Caco-2 (cell line): ENCODE measurements at regions not wholly inside any gene's neighbourhood (a gene's known extent, or its start where the extent isn't known, plus 50 kb on each side); places are given as distances from the start of the nearest gene placed in this dataset.
"Not testable (repeated sequence)": the region's sequence is repeated elsewhere in the genome, so short reads cannot be mapped to it uniquely, and the experiment has no call there.

Experiments
- BruUV-seq: library from RNA; stranded (reverse); fragments of 400-500 nt; replicated peaks from 2 replicates; lab custom pipeline; 2021; lab: Mats Ljungman, UMichigan
- CTCF ChIA-PET: fragments of 300-600 bp; sonication (Branson Sonifier 250); formaldehyde crosslinking; loops from one replicate; lab custom pipeline; 2022; ENCODE audit warnings: antibody characterized with exemption; lab: Charles Lee
- POLR2A ChIA-PET: fragments of 300-600 bp; sonication (Branson Sonifier 250); formaldehyde crosslinking; loops from one replicate; lab custom pipeline; 2022; ENCODE audit warnings: antibody characterized with exemption; lab: Charles Lee
- DNase-seq, 2 experiments: peaks; one replicate each; pipeline versions ENCODE4 v3.0.0 to v3.0.0-alpha.2; 2020 to 2022
- H3K27me3 ChIP-seq: replicated peaks from 2 replicates; pipeline ENCODE4 v1.6.0; 2011; ENCODE audit warnings: low read length; ENCODE audit not compliant: control insufficient read depth, insufficient read depth
- H3K36me3 ChIP-seq: 2 replicates; pipeline ENCODE4 v1.5.1; 2011; ENCODE audit warnings: low read length; ENCODE audit not compliant: control insufficient read depth, insufficient read depth
- H3K4me1 ChIP-seq: fragments of 250-450 bp; sonication (Bioruptor Pico); 2 replicates; pipeline ENCODE4 v1.5.1; 2020; ENCODE audit warnings: mild to moderate bottlenecking
- H3K4me3 ChIP-seq: 2 replicates; pipeline ENCODE4 v1.5.1; 2011; ENCODE audit warnings: low read depth, mild to moderate bottlenecking, control low read depth, low read length
- H3K9me3 ChIP-seq: fragments of 250-450 bp; sonication (Bioruptor Pico); 2 replicates; pipeline ENCODE4 v1.5.1; 2020; ENCODE audit warnings: mild to moderate bottlenecking, moderate library complexity
- H3K27ac Mint-ChIP-seq: one replicate; pipeline ENCODE4 v1.8.0; 2022; ENCODE audit warnings: mixed read lengths; ENCODE audit not compliant: unreplicated experiment
- H3K27me3 Mint-ChIP-seq: one replicate; pipeline ENCODE4 v1.8.0; 2022; ENCODE audit warnings: mixed read lengths; ENCODE audit not compliant: insufficient read depth, unreplicated experiment
- H3K36me3 Mint-ChIP-seq: one replicate; pipeline ENCODE4 v1.8.0; 2022; ENCODE audit warnings: mild to moderate bottlenecking, mixed read lengths; ENCODE audit not compliant: insufficient read depth, unreplicated experiment
- H3K4me1 Mint-ChIP-seq: one replicate; pipeline ENCODE4 v1.8.0; 2022; ENCODE audit warnings: low read depth, mixed read lengths; ENCODE audit not compliant: unreplicated experiment
- H3K4me3 Mint-ChIP-seq: one replicate; pipeline ENCODE4 v1.8.0; 2022; ENCODE audit warnings: mild to moderate bottlenecking, moderate library complexity, mixed read lengths; ENCODE audit not compliant: unreplicated experiment
- H3K9me3 Mint-ChIP-seq: one replicate; pipeline ENCODE4 v1.8.0; 2022; ENCODE audit warnings: mixed read lengths; ENCODE audit not compliant: unreplicated experiment
- CTCF ChIP-seq, 2 experiments: fragments of 200-600 bp in 1 of 2; IDR thresholded peaks; 1 replicate in 1 of 2; 2 replicates in 1 of 2; pipeline versions ENCODE4 v1.5.1 to v1.8.0; 2011 to 2022; ENCODE audit warnings: antibody characterized with exemption in 1 of 2, control low read depth in 1 of 2, inconsistent platforms in 1 of 2, low read depth in 1 of 2, low read length in 1 of 2, mild to moderate bottlenecking in 1 of 2, moderate library complexity in 1 of 2; ENCODE audit not compliant: insufficient read depth in 1 of 2, severe bottlenecking in 1 of 2, unreplicated experiment in 1 of 2
- intact Hi-C: fragments of 100-400 bp; cut with micrococcal nuclease; formaldehyde crosslinking; loops from one replicate; pipeline ENCODE4 v1.10.0; 2022; ENCODE audit not compliant: unreplicated experiment

DNA sequence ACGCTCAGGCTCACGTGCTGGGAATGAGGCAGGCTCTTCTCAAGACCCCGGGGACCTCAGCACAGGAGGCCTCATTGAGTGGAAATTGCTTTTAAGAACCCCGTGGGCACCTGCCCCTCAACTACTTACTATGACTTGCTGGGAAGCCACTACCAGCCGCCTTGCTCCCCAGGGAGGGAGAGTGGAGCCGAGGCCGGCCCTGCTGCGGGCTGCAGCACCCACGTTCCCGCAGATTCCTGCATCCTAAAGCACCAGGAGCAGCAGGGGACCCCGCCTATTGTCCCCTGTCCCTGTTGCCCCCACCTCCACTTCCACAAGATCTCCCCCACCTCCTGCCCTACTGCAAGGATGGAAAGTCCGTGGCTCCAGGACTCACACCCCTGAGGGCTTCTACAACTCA is 541.6 kb upstream of the PFKP start:
- ChIA-PET POLR2A (no interaction called here), CTCF (no interaction called here)
- TF ChIP-seq CTCF (IDR thresholded peaks at IDR 0.05; ENCODE audit: insufficient read depth in 1 of 2, low read depth in 1 of 2, low read length in 1 of 2, severe bottlenecking in 1 of 2, unreplicated experiment in 1 of 2) = no peak
- Histone ChIP-seq H3K4me3 (no peak overlapping the region), H3K27me3 (no peaks in the 10 kb centered on the region), H3K36me3 (no peaks in the 10 kb centered on the region), H3K9me3 (no peaks in the 10 kb centered on the region), H3K4me1 (no peaks in the 10 kb centered on the region)
- Mint-ChIP-seq H3K9me3 (peaks cover 20% of the 10 kb centered on the region), H3K4me3 (no peak overlapping the region), H3K27me3 (peaks cover 9% of the 10 kb centered on the region), H3K4me1 (no peaks in the 10 kb centered on the region), H3K27ac (no peak overlapping the region), H3K36me3 (peaks cover 19% of the 10 kb centered on the region)
- BruUV-seq = no TSS peak
- intact Hi-C loops = no loop called here
- DNase-seq = no peak

DNA sequence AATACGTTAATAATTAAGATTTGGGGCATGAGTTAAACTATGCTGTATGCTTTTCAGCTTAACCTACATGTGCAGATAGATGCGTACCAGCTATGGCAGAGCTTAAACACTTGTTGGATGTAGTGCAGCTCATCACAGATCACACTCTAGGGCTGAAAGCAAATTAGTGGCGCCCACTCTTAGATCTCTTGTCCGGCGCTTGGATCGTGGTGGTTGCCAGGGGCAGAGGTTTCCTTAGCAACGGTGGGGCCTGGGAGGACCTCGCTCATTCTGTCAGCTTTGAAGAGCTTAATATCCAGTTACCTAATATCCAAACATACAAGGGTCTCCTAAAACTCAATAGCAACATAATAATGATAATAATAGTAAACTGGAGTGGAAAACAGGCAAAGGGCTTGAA is 548.2 kb upstream of the PFKP start:
- peaks cover 10% of the 10 kb centered on the region for H3K36me3 Mint-ChIP-seq
- Histone ChIP-seq H3K4me3 (no peak overlapping the region), H3K27me3 (no peaks in the 10 kb centered on the region), H3K4me1 (no peaks in the 10 kb centered on the region), H3K36me3 (no peaks in the 10 kb centered on the region), H3K9me3 (no peaks in the 10 kb centered on the region)
- TF ChIP-seq CTCF (IDR thresholded peaks at IDR 0.05; ENCODE audit: insufficient read depth in 1 of 2, low read depth in 1 of 2, low read length in 1 of 2, severe bottlenecking in 1 of 2, unreplicated experiment in 1 of 2) = no peak
- BruUV-seq = no TSS peak
- ChIA-PET POLR2A (no interaction called here), CTCF (no interaction called here)
- no peak for DNase-seq
- intact Hi-C loops = no loop called here
- H3K4me3 Mint-ChIP-seq = no peak overlapping the region
- no peaks in the 10 kb centered on the region for H3K4me1 Mint-ChIP-seq
- H3K27me3 Mint-ChIP-seq = peaks cover 6% of the 10 kb centered on the region
- H3K27ac Mint-ChIP-seq = no peak overlapping the region
- peaks cover 20% of the 10 kb centered on the region for H3K9me3 Mint-ChIP-seq

DNA sequence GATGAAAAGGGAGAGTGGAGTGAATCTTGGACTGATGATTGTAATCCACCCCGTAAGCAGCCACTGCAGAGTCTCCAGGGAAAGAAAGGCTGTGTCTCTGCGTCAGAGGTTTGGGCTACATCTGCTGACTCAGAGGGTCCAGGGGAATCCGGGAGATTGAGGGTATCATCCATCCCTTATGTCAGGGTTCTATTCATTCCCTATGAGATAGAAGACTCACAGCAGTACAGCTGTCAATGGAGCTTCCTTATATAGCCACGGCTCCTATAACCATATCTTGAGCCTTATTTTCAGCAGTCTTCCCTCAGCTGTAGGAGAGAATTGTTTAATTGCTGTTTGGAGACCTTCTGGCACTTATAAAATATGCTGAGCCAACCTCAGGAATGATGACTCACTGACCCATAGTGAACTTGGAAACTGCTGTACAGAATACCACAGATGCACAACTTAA is 558.2 kb upstream of the PFKP start:
- Histone ChIP-seq H3K4me3 (no peak overlapping the region), H3K36me3 (no peaks in the 10 kb centered on the region), H3K27me3 (no peaks in the 10 kb centered on the region), H3K4me1 (no peaks in the 10 kb centered on the region), H3K9me3 (no peaks in the 10 kb centered on the region)
- ChIA-PET CTCF (no interaction called here), POLR2A (no interaction called here)
- no peaks in the 10 kb centered on the region for H3K36me3 Mint-ChIP-seq
- peaks cover 10% of the 10 kb centered on the region for H3K27me3 Mint-ChIP-seq
- TF ChIP-seq CTCF (IDR thresholded peaks at IDR 0.05; ENCODE audit: insufficient read depth in 1 of 2, low read depth in 1 of 2, low read length in 1 of 2, severe bottlenecking in 1 of 2, unreplicated experiment in 1 of 2) = no peak
- H3K27ac Mint-ChIP-seq = no peak overlapping the region
- BruUV-seq = no TSS peak
- H3K9me3 Mint-ChIP-seq = no peaks in the 10 kb centered on the region
- DNase-seq = no peak
- intact Hi-C loops = no loop called here
- no peaks in the 10 kb centered on the region for H3K4me1 Mint-ChIP-seq
- no peak overlapping the region for H3K4me3 Mint-ChIP-seq

GRCh38 chr10:2501366-2501940 is 565.9 kb upstream of the PFKP start:
- CTCF ChIA-PET, H3K9me3 ChIP-seq, H3K27ac Mint-ChIP-seq, H3K4me3 Mint-ChIP-seq, H3K4me1 ChIP-seq, H3K36me3 Mint-ChIP-seq, BruUV-seq, H3K4me1 Mint-ChIP-seq, DNase-seq, H3K4me3 ChIP-seq, H3K36me3 ChIP-seq, H3K27me3 ChIP-seq, H3K27me3 Mint-ChIP-seq, POLR2A ChIA-PET, intact Hi-C loops: not testable (repeated sequence)
- peaks cover 11% of the 10 kb centered on the region for H3K9me3 Mint-ChIP-seq
